ENCODE measurements at regions not wholly inside any gene's neighbourhood (a gene's known extent, or its start where the extent isn't known, plus 50 kb on each side); places are given as distances from the start of the nearest gene placed in this dataset.

DNA sequence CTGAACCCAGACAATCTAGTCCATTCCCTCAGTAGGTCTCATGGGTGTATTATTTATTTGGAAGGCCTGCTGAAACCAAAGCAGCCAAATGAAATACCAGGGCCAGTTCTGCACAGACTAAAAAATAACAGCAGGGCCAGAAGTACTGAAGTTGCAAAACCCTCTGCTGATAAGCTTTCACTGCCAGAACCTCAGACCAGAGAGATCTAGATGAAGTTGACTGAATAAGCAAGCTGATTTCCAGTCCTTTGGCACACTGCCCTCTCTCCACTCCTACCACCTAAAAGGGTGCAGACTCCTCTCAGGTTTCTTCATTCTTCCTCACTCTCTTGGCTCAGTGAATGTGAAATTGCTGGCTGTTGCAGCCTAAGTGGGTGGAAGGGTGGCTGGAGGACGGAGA lies 276.7 kb upstream of the KLF3 start:
- TF ChIP-seq, protein P1, sequence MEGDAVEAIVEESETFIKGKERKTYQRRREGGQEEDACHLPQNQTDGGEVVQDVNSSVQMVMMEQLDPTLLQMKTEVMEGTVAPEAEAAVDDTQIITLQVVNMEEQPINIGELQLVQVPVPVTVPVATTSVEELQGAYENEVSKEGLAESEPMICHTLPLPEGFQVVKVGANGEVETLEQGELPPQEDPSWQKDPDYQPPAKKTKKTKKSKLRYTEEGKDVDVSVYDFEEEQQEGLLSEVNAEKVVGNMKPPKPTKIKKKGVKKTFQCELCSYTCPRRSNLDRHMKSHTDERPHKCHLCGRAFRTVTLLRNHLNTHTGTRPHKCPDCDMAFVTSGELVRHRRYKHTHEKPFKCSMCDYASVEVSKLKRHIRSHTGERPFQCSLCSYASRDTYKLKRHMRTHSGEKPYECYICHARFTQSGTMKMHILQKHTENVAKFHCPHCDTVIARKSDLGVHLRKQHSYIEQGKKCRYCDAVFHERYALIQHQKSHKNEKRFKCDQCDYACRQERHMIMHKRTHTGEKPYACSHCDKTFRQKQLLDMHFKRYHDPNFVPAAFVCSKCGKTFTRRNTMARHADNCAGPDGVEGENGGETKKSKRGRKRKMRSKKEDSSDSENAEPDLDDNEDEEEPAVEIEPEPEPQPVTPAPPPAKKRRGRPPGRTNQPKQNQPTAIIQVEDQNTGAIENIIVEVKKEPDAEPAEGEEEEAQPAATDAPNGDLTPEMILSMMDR (conservative IDR thresholded peaks at IDR 0.05; ENCODE audit: low read depth, low read length), result no peak
- TF ChIP-seq EZH2 (IDR thresholded peaks at IDR 0.05; ENCODE audit: borderline replicate concordance, low read depth, low read length, poor library complexity, severe bottlenecking), result no peak

Measured in A673 (cell line).